ENCODE measurements at regions not wholly inside any gene's neighbourhood (a gene's known extent, or its start where the extent isn't known, plus 50 kb on each side); places are given as distances from the start of the nearest gene placed in this dataset.

GRCh38 chr6:96340164-96340563 lies 181.4 kb upstream of the UFL1 start:
- no peak for TF ChIP-seq JUN (IDR thresholded peaks at IDR 0.05; ENCODE audit: borderline replicate concordance, insufficient read depth, insufficient read length, low read depth)
- TF ChIP-seq CTCF (IDR thresholded peaks at IDR 0.05; ENCODE audit: extremely low read depth in 1 of 2, insufficient read depth in 1 of 2, low read depth in 1 of 2, low read length in 2 of 2) = no peak
- no peak for TF ChIP-seq GATA2 (IDR thresholded peaks at IDR 0.05; ENCODE audit: insufficient read depth, insufficient read length, low read depth, low read length)
- TF ChIP-seq POLR2AphosphoS5 (IDR thresholded peaks at IDR 0.05; ENCODE audit: insufficient read depth, low read depth, low read length) = no peak
- TF ChIP-seq EZH2 (IDR thresholded peaks at IDR 0.05; ENCODE audit: borderline replicate concordance, low read depth, low read length, severe bottlenecking) = no peak
- no peak for TF ChIP-seq MYC (IDR thresholded peaks at IDR 0.05; ENCODE audit: low read depth, low read length)
